ENCODE measurements at regions not wholly inside any gene's neighbourhood (a gene's known extent, or its start where the extent isn't known, plus 50 kb on each side); places are given as distances from the start of the nearest gene placed in this dataset.

- no peaks in the 10 kb centered on the region for H3K9me3 ChIP-seq (ENCODE audit: control insufficient read depth, low read length)
- 93 to 96% methylated on average over 7 to 12 of the region's 12 CpGs for WGBS, 2 experiments (ENCODE audit: insufficient coverage in 1 of 2, insufficient read length in 1 of 2)
- H3K36me3 ChIP-seq (ENCODE audit: control insufficient read depth, insufficient read depth, low read length), result no peaks in the 10 kb centered on the region
- TF ChIP-seq, protein P1, sequence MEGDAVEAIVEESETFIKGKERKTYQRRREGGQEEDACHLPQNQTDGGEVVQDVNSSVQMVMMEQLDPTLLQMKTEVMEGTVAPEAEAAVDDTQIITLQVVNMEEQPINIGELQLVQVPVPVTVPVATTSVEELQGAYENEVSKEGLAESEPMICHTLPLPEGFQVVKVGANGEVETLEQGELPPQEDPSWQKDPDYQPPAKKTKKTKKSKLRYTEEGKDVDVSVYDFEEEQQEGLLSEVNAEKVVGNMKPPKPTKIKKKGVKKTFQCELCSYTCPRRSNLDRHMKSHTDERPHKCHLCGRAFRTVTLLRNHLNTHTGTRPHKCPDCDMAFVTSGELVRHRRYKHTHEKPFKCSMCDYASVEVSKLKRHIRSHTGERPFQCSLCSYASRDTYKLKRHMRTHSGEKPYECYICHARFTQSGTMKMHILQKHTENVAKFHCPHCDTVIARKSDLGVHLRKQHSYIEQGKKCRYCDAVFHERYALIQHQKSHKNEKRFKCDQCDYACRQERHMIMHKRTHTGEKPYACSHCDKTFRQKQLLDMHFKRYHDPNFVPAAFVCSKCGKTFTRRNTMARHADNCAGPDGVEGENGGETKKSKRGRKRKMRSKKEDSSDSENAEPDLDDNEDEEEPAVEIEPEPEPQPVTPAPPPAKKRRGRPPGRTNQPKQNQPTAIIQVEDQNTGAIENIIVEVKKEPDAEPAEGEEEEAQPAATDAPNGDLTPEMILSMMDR (conservative IDR thresholded peaks at IDR 0.05), result no peak
- H3K9ac ChIP-seq (ENCODE audit: extremely low read depth, low read length, poor library complexity, severe bottlenecking), result no peak overlapping the region
- no peak overlapping the region for H3K4me3 ChIP-seq (ENCODE audit: low read length)
- Mint-ChIP-seq H3K9me3 (no peaks in the 10 kb centered on the region), H3K27me3 (ENCODE audit: insufficient read depth) (no peaks in the 10 kb centered on the region), H3K27ac (no peak overlapping the region), H3K36me3 (ENCODE audit: low read depth) (no peaks in the 10 kb centered on the region), H3K4me1 (no peaks in the 10 kb centered on the region), H3K4me3 (no peak overlapping the region)
- no peak for DNase-seq
- H3K27ac ChIP-seq (ENCODE audit: low read depth, low read length), result no peak overlapping the region
- H3K27me3 ChIP-seq (ENCODE audit: control insufficient read depth, insufficient read depth, low read length, poor library complexity, severe bottlenecking), result no peaks in the 10 kb centered on the region
- no peaks in the 10 kb centered on the region for H3K4me1 ChIP-seq (ENCODE audit: control insufficient read depth, insufficient read depth, low read length)
Observed at GRCh38 chr5:3698412-3698811, 102.8 kb downstream of the IRX1 start.

- H3K27me3 ChIP-seq (ENCODE audit: control insufficient read depth, insufficient read depth, low read length, poor library complexity, severe bottlenecking), result no peaks in the 10 kb centered on the region
- Mint-ChIP-seq H3K4me3 (no peak overlapping the region), H3K36me3 (ENCODE audit: low read depth) (no peaks in the 10 kb centered on the region), H3K27me3 (ENCODE audit: insufficient read depth) (no peaks in the 10 kb centered on the region), H3K27ac (no peak overlapping the region), H3K4me1 (no peaks in the 10 kb centered on the region), H3K9me3 (no peaks in the 10 kb centered on the region)
- H3K9me3 ChIP-seq (ENCODE audit: control insufficient read depth, low read length), result no peaks in the 10 kb centered on the region
- DNase-seq, result no peak
- 88 to 100% methylated on average over 3 to 4 of the region's 4 CpGs for whole genome bisulfite sequencing, 2 experiments (ENCODE audit: insufficient coverage in 1 of 2, insufficient read length in 1 of 2)
- no peaks in the 10 kb centered on the region for H3K4me1 ChIP-seq (ENCODE audit: control insufficient read depth, insufficient read depth, low read length)
- H3K36me3 ChIP-seq (ENCODE audit: control insufficient read depth, insufficient read depth, low read length), result no peaks in the 10 kb centered on the region
- no peak overlapping the region for H3K4me3 ChIP-seq (ENCODE audit: low read length)
- no peak overlapping the region for H3K27ac ChIP-seq (ENCODE audit: low read depth, low read length)
- H3K9ac ChIP-seq (ENCODE audit: extremely low read depth, low read length, poor library complexity, severe bottlenecking), result no peak overlapping the region
- TF ChIP-seq, protein P1 (conservative IDR thresholded peaks at IDR 0.05), result no peak
Observed at GRCh38 chr5:3701694-3702093, 106.1 kb downstream of the IRX1 start.

DNA sequence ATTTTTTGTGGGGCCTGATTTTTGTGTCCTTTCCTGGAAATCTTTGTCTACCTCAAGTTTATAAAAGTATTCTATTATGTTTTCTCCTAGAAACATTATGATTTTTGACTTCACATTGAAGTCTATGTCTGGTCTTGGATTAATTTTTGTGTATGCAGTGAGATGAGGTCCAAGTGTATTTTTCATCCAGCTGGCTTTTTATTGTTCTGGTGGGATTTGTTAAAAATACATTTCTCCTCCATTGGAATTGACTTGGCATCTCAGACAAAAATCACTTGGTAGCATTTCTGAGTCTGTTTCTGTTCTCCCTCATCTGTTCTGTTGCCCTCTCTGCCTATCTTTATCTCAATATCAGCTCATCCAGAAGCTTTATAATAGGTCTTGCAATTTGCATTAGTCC lies 109.0 kb downstream of the IRX1 start:
- H3K4me1 ChIP-seq (ENCODE audit: control insufficient read depth, insufficient read depth, low read length), result no peaks in the 10 kb centered on the region
- H3K27ac ChIP-seq (ENCODE audit: low read depth, low read length), result no peak overlapping the region
- Mint-ChIP-seq H3K4me3 (no peak overlapping the region), H3K36me3 (ENCODE audit: low read depth) (no peaks in the 10 kb centered on the region), H3K4me1 (peaks cover 6% of the 10 kb centered on the region), H3K27ac (no peak overlapping the region), H3K9me3 (no peaks in the 10 kb centered on the region), H3K27me3 (ENCODE audit: insufficient read depth) (no peaks in the 10 kb centered on the region)
- DNase-seq, result no peak
- H3K27me3 ChIP-seq (ENCODE audit: control insufficient read depth, insufficient read depth, low read length, poor library complexity, severe bottlenecking), result no peaks in the 10 kb centered on the region
- H3K9ac ChIP-seq (ENCODE audit: extremely low read depth, low read length, poor library complexity, severe bottlenecking), result no peak overlapping the region
- TF ChIP-seq, protein P1 (conservative IDR thresholded peaks at IDR 0.05), result no peak
- H3K4me3 ChIP-seq (ENCODE audit: low read length), result no peak overlapping the region
- H3K9me3 ChIP-seq (ENCODE audit: control insufficient read depth, low read length), result no peaks in the 10 kb centered on the region
- H3K36me3 ChIP-seq (ENCODE audit: control insufficient read depth, insufficient read depth, low read length), result no peaks in the 10 kb centered on the region

All from endodermal cell (in vitro differentiated cells).